Glutamatergic neuron (in vitro differentiated cells): ENCODE measurements at regions not wholly inside any gene's neighbourhood (a gene's known extent, or its start where the extent isn't known, plus 50 kb on each side); places are given as distances from the start of the nearest gene placed in this dataset.

Experiments
- DNase-seq: peaks from one replicate; pipeline ENCODE4 v3.0.0; 2022
- H3K27ac Mint-ChIP-seq: one replicate; pipeline ENCODE4 v1.8.0; 2020; ENCODE audit warnings: mild to moderate bottlenecking, mixed read lengths, inconsistent platforms; ENCODE audit not compliant: unreplicated experiment
- H3K27me3 Mint-ChIP-seq: one replicate; pipeline ENCODE4 v1.8.0; 2020; ENCODE audit warnings: mild to moderate bottlenecking, moderate library complexity, mixed read lengths, inconsistent platforms; ENCODE audit not compliant: unreplicated experiment
- H3K36me3 Mint-ChIP-seq: one replicate; pipeline ENCODE4 v1.8.0; 2020; ENCODE audit warnings: mild to moderate bottlenecking, mixed read lengths, inconsistent platforms; ENCODE audit not compliant: unreplicated experiment
- H3K4me1 Mint-ChIP-seq: one replicate; pipeline ENCODE4 v1.8.0; 2020; ENCODE audit warnings: mild to moderate bottlenecking, low read depth, mixed read lengths, inconsistent platforms; ENCODE audit not compliant: unreplicated experiment
- H3K4me3 Mint-ChIP-seq: one replicate; pipeline ENCODE4 v1.8.0; 2020; ENCODE audit warnings: mild to moderate bottlenecking, mixed read lengths, inconsistent platforms; ENCODE audit not compliant: unreplicated experiment
- H3K9me3 Mint-ChIP-seq: one replicate; pipeline ENCODE4 v1.8.0; 2020; ENCODE audit warnings: mild to moderate bottlenecking, moderate library complexity, mixed read lengths, inconsistent platforms; ENCODE audit not compliant: unreplicated experiment
- TF ChIP-seq, protein P1 (sequence below): fragments of 200-600 bp; sonication (generic); IDR thresholded peaks from one replicate; pipeline ENCODE4 v1.5.0; 2021; ENCODE audit not compliant: partially characterized antibody, unreplicated experiment

- H3K27ac Mint-ChIP-seq: no peak overlapping the region
- peaks cover 6% of the 10 kb centered on the region for H3K9me3 Mint-ChIP-seq
- TF ChIP-seq, protein P1, sequence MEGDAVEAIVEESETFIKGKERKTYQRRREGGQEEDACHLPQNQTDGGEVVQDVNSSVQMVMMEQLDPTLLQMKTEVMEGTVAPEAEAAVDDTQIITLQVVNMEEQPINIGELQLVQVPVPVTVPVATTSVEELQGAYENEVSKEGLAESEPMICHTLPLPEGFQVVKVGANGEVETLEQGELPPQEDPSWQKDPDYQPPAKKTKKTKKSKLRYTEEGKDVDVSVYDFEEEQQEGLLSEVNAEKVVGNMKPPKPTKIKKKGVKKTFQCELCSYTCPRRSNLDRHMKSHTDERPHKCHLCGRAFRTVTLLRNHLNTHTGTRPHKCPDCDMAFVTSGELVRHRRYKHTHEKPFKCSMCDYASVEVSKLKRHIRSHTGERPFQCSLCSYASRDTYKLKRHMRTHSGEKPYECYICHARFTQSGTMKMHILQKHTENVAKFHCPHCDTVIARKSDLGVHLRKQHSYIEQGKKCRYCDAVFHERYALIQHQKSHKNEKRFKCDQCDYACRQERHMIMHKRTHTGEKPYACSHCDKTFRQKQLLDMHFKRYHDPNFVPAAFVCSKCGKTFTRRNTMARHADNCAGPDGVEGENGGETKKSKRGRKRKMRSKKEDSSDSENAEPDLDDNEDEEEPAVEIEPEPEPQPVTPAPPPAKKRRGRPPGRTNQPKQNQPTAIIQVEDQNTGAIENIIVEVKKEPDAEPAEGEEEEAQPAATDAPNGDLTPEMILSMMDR: no peak
- DNase-seq: no peak
- no peaks in the 10 kb centered on the region for H3K36me3 Mint-ChIP-seq
- H3K4me1 Mint-ChIP-seq: peaks cover 9% of the 10 kb centered on the region
- H3K27me3 Mint-ChIP-seq: peaks cover 5% of the 10 kb centered on the region
- H3K4me3 Mint-ChIP-seq: no peak overlapping the region
These were observed 148.2 kb downstream of the C9orf50 start for GRCh38 chr9:129472651-129473102.

GRCh38 chr9:129471201-129472019 lies 149.5 kb downstream of the C9orf50 start:
- Mint-ChIP-seq H3K27me3 (peaks cover 5% of the 10 kb centered on the region), H3K9me3 (peaks cover 7% of the 10 kb centered on the region), H3K4me1 (peaks cover 11% of the 10 kb centered on the region), H3K27ac (no peak overlapping the region), H3K4me3 (no peak overlapping the region), H3K36me3 (no peaks in the 10 kb centered on the region)
- TF ChIP-seq, protein P1: no peak
- DNase-seq: no peak

- H3K4me3 Mint-ChIP-seq: peak overlapping the region; percentile 14
- TF ChIP-seq, protein P1: no peak
- H3K27ac Mint-ChIP-seq: no peak overlapping the region
- H3K36me3 Mint-ChIP-seq: no peaks in the 10 kb centered on the region
- no peak for DNase-seq
- H3K9me3 Mint-ChIP-seq: peaks cover 9% of the 10 kb centered on the region
- peaks cover 5% of the 10 kb centered on the region for H3K27me3 Mint-ChIP-seq
- H3K4me1 Mint-ChIP-seq: peaks cover 17% of the 10 kb centered on the region
These were observed 150.9 kb downstream of the C9orf50 start for GRCh38 chr9:129469988-129470316.

DNA sequence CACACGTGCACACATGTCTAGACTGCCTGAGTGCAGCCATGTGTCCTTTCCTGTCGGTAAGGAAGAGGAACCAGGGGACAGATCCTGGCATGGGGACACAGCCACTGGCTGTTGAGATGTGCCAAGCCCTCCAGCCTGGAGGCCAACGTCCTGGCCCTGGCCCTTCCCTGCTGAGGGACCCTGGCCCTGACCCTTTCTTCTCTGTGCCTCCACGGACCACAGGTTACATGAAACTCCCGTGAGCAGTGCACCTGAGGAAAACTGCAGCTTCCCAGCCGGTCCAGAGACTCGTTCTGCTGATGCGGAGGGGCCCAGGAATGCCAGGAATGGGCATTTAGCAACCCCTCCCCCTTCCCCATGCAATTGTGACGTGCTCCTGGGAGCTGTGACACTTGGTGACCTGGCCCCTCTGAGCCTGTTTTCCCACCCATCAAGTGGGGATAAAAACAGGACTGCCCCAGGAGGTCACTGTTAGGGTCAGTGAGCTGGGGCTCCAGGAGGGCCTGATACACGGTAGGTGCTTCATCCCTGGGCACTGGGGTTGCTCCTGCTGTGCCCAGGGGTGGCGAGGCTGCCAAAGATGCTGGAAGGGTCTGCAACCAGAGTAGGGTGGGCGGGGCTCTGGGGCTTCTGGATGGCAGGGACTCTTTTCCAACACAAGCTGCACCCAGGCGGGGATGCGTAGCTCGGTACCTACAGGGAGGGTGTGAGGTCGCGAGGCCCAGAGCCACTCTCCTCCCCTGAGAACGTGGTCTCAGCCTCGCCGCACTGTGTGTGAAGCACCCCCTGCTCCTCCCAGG lies 151.5 kb downstream of the C9orf50 start:
- peaks cover 5% of the 10 kb centered on the region for H3K27me3 Mint-ChIP-seq
- H3K9me3 Mint-ChIP-seq: peaks cover 9% of the 10 kb centered on the region
- no peak overlapping the region for H3K27ac Mint-ChIP-seq
- peak overlapping the region; percentile 14 for H3K4me3 Mint-ChIP-seq
- TF ChIP-seq, protein P1: no peak
- DNase-seq: no peak
- no peaks in the 10 kb centered on the region for H3K36me3 Mint-ChIP-seq
- peaks cover 17% of the 10 kb centered on the region for H3K4me1 Mint-ChIP-seq
